Sigmoid colon (tissue), 6 donors: ENCODE measurements at regions not wholly inside any gene's neighbourhood (a gene's known extent, or its start where the extent isn't known, plus 50 kb on each side); places are given as distances from the start of the nearest gene placed in this dataset.
"Not testable (repeated sequence)": the region's sequence is repeated elsewhere in the genome, so short reads cannot be mapped to it uniquely, and the experiment has no call there.

ENCODE experiments used
- DNase-seq: peaks from one replicate; pipeline ENCODE4 v3.0.0-alpha.2; 2019
- H3K27ac ChIP-seq, 4 donors: fragments of 200-600 bp; sonication (generic); one replicate each; pipeline ENCODE4 v1.5.1; 2016 to 2019; ENCODE audit warnings: mild to moderate bottlenecking in 1 of 4
- H3K27me3 ChIP-seq, 3 donors: fragments of 200-600 bp; sonication (generic); one replicate each; pipeline ENCODE4 v1.5.1; 2019; ENCODE audit warnings: mild to moderate bottlenecking in 1 of 3
- H3K36me3 ChIP-seq, 4 donors: fragments of 200-600 bp; sonication (generic); one replicate each; pipeline ENCODE4 v1.5.1; 2016 to 2019
- H3K4me1 ChIP-seq, 4 donors: fragments of 200-600 bp; sonication (generic); one replicate each; pipeline ENCODE4 v1.5.1; 2017 to 2019
- H3K4me3 ChIP-seq, 4 donors: fragments of 200-600 bp; sonication (generic); one replicate each; pipeline ENCODE4 v1.5.1; 2017 to 2019; ENCODE audit warnings: mild to moderate bottlenecking in 2 of 4, moderate library complexity in 1 of 4
- H3K9me3 ChIP-seq, 4 donors: fragments of 200-600 bp in 3 of 4; sonication (generic) in 3 of 4; one replicate each; pipeline versions ENCODE4 v1.5.1 to v1.6.1; 2013 to 2019
- WGBS, 2 donors: extraction: QIAGEN DNeasy Blood & Tissue Kit; methylation state at CpG; one replicate each; pipeline ENCODE4 v1.1.7; 2013; 5-methylcytosine and 5-hydroxymethylcytosine counted together
- intact Hi-C: fragments of 100-400 bp; cut with DNase I; formaldehyde crosslinking; loops from one replicate; pipeline ENCODE4 v1.15.1; 2023
- donor health status: healthy with polysubstance abuse.
- donor health status: healthy.

GRCh38 chrY:4570941-4571340, 429.2 kb upstream of the PCDH11Y start:
- H3K4me1 ChIP-seq, H3K9me3 ChIP-seq, H3K36me3 ChIP-seq, H3K27ac ChIP-seq, H3K27me3 ChIP-seq, H3K4me3 ChIP-seq, intact Hi-C loops: not testable (repeated sequence)
- DNase-seq: peak; percentile 11
- WGBS, 2 donors: 92% methylated on average over 21 of the region's 21 CpGs

GRCh38 chrY:4592872-4593490, 407.1 kb upstream of the PCDH11Y start:
- intact Hi-C loops, H3K9me3 ChIP-seq: not testable (repeated sequence)
- WGBS, 2 donors: 53 to 61% methylated on average over 7 of the region's 7 CpGs

GRCh38 chrY:4603454-4603853, 396.6 kb upstream of the PCDH11Y start:
- H3K27me3 ChIP-seq, H3K27ac ChIP-seq, intact Hi-C loops, H3K9me3 ChIP-seq, H3K36me3 ChIP-seq, H3K4me1 ChIP-seq, H3K4me3 ChIP-seq, DNase-seq: not testable (repeated sequence)
- WGBS, 2 donors: 88 to 91% methylated on average over 3 of the region's 3 CpGs

More at GRCh38 chrY:4592872-4593490, 407.1 kb upstream of the PCDH11Y start:
- not testable (repeated sequence) for H3K4me1 ChIP-seq, H3K27ac ChIP-seq, H3K27me3 ChIP-seq, H3K4me3 ChIP-seq, DNase-seq, H3K36me3 ChIP-seq
